HEK293T (cell line): ENCODE measurements at regions not wholly inside any gene's neighbourhood (a gene's known extent, or its start where the extent isn't known, plus 50 kb on each side); places are given as distances from the start of the nearest gene placed in this dataset.

Source experiments
- CTCF ChIA-PET: fragments of 350-600 bp; formaldehyde crosslinking; extraction: SDS; loops from one replicate; lab custom pipeline; 2021; ENCODE audit warnings: antibody characterized with exemption, inconsistent platforms; lab: Yijun Ruan, JAX
- POLR2A ChIA-PET: fragments of 350-600 bp; formaldehyde crosslinking; extraction: SDS; loops from one replicate; lab custom pipeline; 2020; ENCODE audit warnings: antibody characterized with exemption, inconsistent platforms; lab: Yijun Ruan, JAX
- DNase-seq: peaks from one replicate; pipeline ENCODE4 v3.0.0; 2012; ENCODE audit warnings: mixed read lengths; ENCODE audit errors: extremely low spot score
- ARNT ChIP-seq: fragments of 450-650 bp; IDR thresholded peaks from 2 replicates; pipeline ENCODE4 v1.6.1; 2017; ENCODE audit warnings: mild to moderate bottlenecking
- BHLHE40 ChIP-seq: fragments of 450-650 bp; IDR thresholded peaks from 2 replicates; pipeline ENCODE4 v1.6.1; 2016; ENCODE audit warnings: mild to moderate bottlenecking, moderate library complexity, borderline replicate concordance
- CTBP1 ChIP-seq: fragments of 450-650 bp; IDR thresholded peaks from 2 replicates; pipeline ENCODE4 v1.6.1; 2016; ENCODE audit warnings: borderline replicate concordance
- ELF4 ChIP-seq: fragments of 450-650 bp; IDR thresholded peaks from 2 replicates; pipeline ENCODE4 v1.6.1; 2017; ENCODE audit warnings: antibody characterized with exemption
- FOXA1 ChIP-seq: fragments of 450-650 bp; IDR thresholded peaks from 2 replicates; pipeline ENCODE4 v1.6.1; 2016; ENCODE audit warnings: mild to moderate bottlenecking
- FOXK2 ChIP-seq: fragments of 450-650 bp; IDR thresholded peaks from 2 replicates; pipeline ENCODE4 v1.6.1; 2016; ENCODE audit warnings: mild to moderate bottlenecking
- FOXM1 ChIP-seq: fragments of 450-650 bp; IDR thresholded peaks from 2 replicates; pipeline ENCODE4 v1.6.1; 2017; ENCODE audit warnings: mild to moderate bottlenecking, borderline replicate concordance
- HDGF ChIP-seq: fragments of 450-650 bp; IDR thresholded peaks from 2 replicates; pipeline ENCODE4 v1.6.1; 2017; ENCODE audit warnings: antibody characterized with exemption, borderline replicate concordance
- L3MBTL2 ChIP-seq: fragments of 450-650 bp; conservative IDR thresholded peaks from 2 replicates; pipeline ENCODE4 v1.6.1; 2016; ENCODE audit warnings: mild to moderate bottlenecking
- LEF1 ChIP-seq: fragments of 450-650 bp; IDR thresholded peaks from 2 replicates; pipeline ENCODE4 v1.6.1; 2017; ENCODE audit warnings: mild to moderate bottlenecking, borderline replicate concordance
- NFRKB ChIP-seq: fragments of 450-650 bp; IDR thresholded peaks from 2 replicates; pipeline ENCODE4 v1.6.1; 2016; ENCODE audit warnings: mild to moderate bottlenecking, moderate library complexity
- SP1 ChIP-seq: fragments of 450-650 bp; IDR thresholded peaks from 2 replicates; pipeline ENCODE4 v1.6.1; 2017
- SUZ12 ChIP-seq: fragments of 450-650 bp; IDR thresholded peaks from 2 replicates; pipeline ENCODE4 v1.6.1; 2016; ENCODE audit warnings: mild to moderate bottlenecking
- TARDBP ChIP-seq: fragments of 450-650 bp; IDR thresholded peaks from 2 replicates; pipeline ENCODE4 v1.6.1; 2016
- ZNF384 ChIP-seq: fragments of 450-650 bp; IDR thresholded peaks from 2 replicates; pipeline ENCODE4 v1.6.1; 2016
- TF ChIP-seq, protein P1 (sequence below): fragments of 450-650 bp; IDR thresholded peaks from 2 replicates; pipeline ENCODE4 v1.6.1; 2016

DNA sequence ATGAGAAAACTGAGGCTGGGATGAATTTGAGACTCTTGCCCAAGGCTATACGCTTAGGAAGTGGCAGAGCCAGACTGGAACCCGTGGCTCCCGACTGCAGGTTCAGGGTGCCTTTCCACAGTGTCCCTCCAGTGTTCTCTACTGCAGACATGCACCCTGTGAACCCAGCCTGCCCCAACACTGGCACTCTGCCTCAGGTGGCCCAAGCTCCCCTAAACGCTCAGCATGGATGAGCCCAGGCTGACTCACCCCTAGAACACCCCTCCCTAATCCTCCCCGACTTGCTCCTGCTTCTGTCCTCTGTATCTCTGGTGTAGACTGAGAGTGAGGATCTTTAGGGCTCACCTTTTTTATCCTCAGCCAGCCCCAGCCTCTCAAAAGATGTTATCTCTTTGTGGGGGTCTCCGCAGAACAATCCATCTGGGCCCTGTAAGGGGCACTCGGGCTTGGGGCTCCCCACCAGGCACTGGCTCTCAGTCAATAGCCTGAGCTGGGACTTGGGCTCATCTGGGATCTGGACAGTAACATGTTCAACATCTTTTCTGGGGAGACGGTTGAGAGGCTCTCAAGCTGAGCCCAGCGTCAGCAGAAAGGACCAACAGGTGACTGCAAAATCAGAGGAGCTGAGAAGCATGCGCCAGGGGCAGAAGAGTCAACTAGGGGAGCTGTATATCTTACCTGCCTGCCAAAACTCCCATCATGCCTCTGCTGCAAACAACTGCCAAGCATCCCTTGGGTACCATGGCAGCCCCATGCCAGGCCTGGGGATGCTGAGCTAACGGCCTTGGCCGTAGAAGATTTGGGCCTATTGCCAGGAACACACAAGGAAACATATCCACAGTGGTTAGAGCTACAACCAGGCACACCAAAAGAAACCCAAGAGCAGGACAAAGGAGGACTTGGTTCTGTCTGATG, 176.2 kb downstream of the BUD13 start:
- no peak for TF ChIP-seq L3MBTL2
- no peak for TF ChIP-seq TARDBP
- no peak for TF ChIP-seq FOXK2
- TF ChIP-seq NFRKB = no peak
- TF ChIP-seq CTBP1 = no peak
- TF ChIP-seq SP1 = no peak
- TF ChIP-seq, protein P1, sequence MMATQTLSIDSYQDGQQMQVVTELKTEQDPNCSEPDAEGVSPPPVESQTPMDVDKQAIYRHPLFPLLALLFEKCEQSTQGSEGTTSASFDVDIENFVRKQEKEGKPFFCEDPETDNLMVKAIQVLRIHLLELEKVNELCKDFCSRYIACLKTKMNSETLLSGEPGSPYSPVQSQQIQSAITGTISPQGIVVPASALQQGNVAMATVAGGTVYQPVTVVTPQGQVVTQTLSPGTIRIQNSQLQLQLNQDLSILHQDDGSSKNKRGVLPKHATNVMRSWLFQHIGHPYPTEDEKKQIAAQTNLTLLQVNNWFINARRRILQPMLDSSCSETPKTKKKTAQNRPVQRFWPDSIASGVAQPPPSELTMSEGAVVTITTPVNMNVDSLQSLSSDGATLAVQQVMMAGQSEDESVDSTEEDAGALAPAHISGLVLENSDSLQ = no peak
- no peak for TF ChIP-seq FOXA1
- no peak for TF ChIP-seq BHLHE40
- TF ChIP-seq SUZ12 = no peak
- no peak for TF ChIP-seq FOXM1
- TF ChIP-seq LEF1 = no peak
- DNase-seq = no peak
- CTCF ChIA-PET = no interaction called here
- POLR2A ChIA-PET = no interaction called here

- POLR2A ChIA-PET = no interaction called here
- DNase-seq = no peak
- CTCF ChIA-PET = no interaction called here
- TF ChIP-seq FOXK2 = no peak
- no peak for TF ChIP-seq TARDBP
- TF ChIP-seq LEF1 = no peak
- no peak for TF ChIP-seq BHLHE40
- no peak for TF ChIP-seq SUZ12
- no peak for TF ChIP-seq ELF4
- TF ChIP-seq HDGF = no peak
- no peak for TF ChIP-seq CTBP1
- no peak for TF ChIP-seq ARNT
- no peak for TF ChIP-seq NFRKB
- TF ChIP-seq SP1 = no peak
- TF ChIP-seq, protein P1 = no peak
- TF ChIP-seq ZNF384 = no peak
Observed at GRCh38 chr11:116595305-116595880, 177.4 kb downstream of the BUD13 start.

GRCh38 chr11:116590844-116591570, 181.8 kb downstream of the BUD13 start:
- POLR2A ChIA-PET = no interaction called here
- no peak for DNase-seq
- TF ChIP-seq ELF4 (no peak), FOXM1 (no peak), NFRKB (no peak), FOXK2 (no peak), FOXA1 (no peak), TARDBP (no peak), BHLHE40 (no peak), SP1 (no peak), SUZ12 (no peak), LEF1 (no peak), HDGF (no peak), CTBP1 (no peak), L3MBTL2 (no peak), ZNF384 (no peak), ARNT (no peak)
- TF ChIP-seq, protein P1 = no peak
- CTCF ChIA-PET = interaction anchor here (0.5 kb wide), 1 partner anchor 719 kb away, joined by 3 read pairs; no protein-coding TSS in a partner anchor

- TF ChIP-seq TARDBP = no peak
- no peak for TF ChIP-seq ARNT
- no peak for TF ChIP-seq ZNF384
- no peak for TF ChIP-seq L3MBTL2
- TF ChIP-seq NFRKB = no peak
- TF ChIP-seq, protein P1 = no peak
- no peak for TF ChIP-seq BHLHE40
- no peak for TF ChIP-seq ELF4
- TF ChIP-seq LEF1 = no peak
- no peak for DNase-seq
- POLR2A ChIA-PET = no interaction called here
- CTCF ChIA-PET = no interaction called here
Observed at GRCh38 chr11:116589402-116589801, 183.4 kb downstream of the BUD13 start.

DNA sequence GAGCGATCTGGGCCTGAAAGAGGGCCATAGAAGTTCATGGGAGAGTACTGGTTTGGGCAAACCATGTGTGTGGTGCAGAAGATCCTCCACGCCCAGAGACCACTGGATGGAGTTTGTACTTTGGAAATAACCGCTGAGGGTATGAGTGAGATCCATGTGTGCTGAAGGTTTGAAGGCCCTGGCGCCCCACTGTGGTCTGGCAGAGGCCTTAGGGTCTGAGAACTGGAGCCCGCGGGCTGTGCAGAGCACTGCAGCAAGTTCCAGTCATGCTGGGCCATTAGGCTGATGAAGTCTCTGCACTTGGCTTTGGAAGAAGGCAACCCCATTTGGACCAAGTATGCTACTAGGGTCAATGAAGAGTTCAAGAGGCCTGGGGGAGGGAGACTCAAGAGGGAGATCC, 186.4 kb downstream of the BUD13 start:
- CTCF ChIA-PET = no interaction called here
- POLR2A ChIA-PET = no interaction called here
- TF ChIP-seq ZNF384 (no peak), FOXA1 (no peak), SUZ12 (no peak), LEF1 (no peak), ARNT (no peak), BHLHE40 (no peak), FOXM1 (no peak), TARDBP (no peak), SP1 (no peak), NFRKB (no peak), ELF4 (no peak), CTBP1 (no peak), HDGF (no peak), L3MBTL2 (no peak)
- TF ChIP-seq, protein P1 = no peak
- DNase-seq = no peak
